Activated T-helper 2 cell treated with anti-CD3 and anti-CD28 coated beads, Interferon-gamma antibody, Interleukin-2, Interleukin-4, amounts not matched to agents 10 μg/mL and 5 μg/mL and 100 μg/mL, durations not matched to agents 14 hours and 24 hours and 36 hours (primary cell): ENCODE measurements at regions not wholly inside any gene's neighbourhood (a gene's known extent, or its start where the extent isn't known, plus 50 kb on each side); places are given as distances from the start of the nearest gene placed in this dataset.

Experiments
- DNase-seq: peaks from one replicate; pipeline ENCODE4 v3.0.0; 2021; ENCODE audit warnings: low spot score
- H3K27ac Mint-ChIP-seq: one replicate; pipeline ENCODE4 v1.8.0; 2021; ENCODE audit warnings: mixed read lengths
- H3K27me3 Mint-ChIP-seq: one replicate; pipeline ENCODE4 v1.8.0; 2021; ENCODE audit warnings: low read depth, mixed read lengths
- H3K36me3 Mint-ChIP-seq: one replicate; pipeline ENCODE4 v1.8.0; 2021; ENCODE audit warnings: low read depth, mixed read lengths
- H3K4me1 Mint-ChIP-seq: one replicate; pipeline ENCODE4 v1.8.0; 2021; ENCODE audit warnings: low read depth, mixed read lengths
- H3K4me3 Mint-ChIP-seq: one replicate; pipeline ENCODE4 v1.8.0; 2021; ENCODE audit warnings: low read depth, mild to moderate bottlenecking, moderate library complexity, mixed read lengths
- H3K9me3 Mint-ChIP-seq: one replicate; pipeline ENCODE4 v1.8.0; 2021; ENCODE audit warnings: mixed read lengths
- intact Hi-C: fragments of 100-400 bp; cut with micrococcal nuclease; formaldehyde crosslinking; loops from one replicate; pipeline ENCODE4 v1.15.1; 2023

DNA sequence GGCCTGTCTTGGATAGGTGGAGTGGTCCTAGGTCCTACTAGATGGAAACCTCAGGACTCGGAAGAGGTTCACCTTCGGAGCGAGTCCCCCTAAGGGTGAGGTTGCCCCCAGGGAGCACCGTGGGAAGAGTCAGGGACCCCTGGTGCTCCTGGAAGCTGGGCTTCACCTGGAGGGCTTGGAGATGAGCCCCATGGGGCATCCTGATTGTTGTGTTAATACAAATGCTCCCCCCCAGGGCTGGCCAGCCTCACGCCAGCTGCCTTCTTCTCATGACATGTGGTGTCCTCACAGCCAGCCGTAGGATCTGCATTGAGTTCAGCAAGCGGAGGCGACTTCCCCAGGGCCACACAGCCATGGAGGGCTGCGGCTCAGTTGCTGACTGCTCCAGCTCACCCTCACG lies 1487.5 kb downstream of the BRD1 start:
- DNase-seq: no peak
- Mint-ChIP-seq H3K4me1 (no peaks in the 10 kb centered on the region), H3K27me3 (no peaks in the 10 kb centered on the region), H3K9me3 (no peaks in the 10 kb centered on the region), H3K36me3 (no peaks in the 10 kb centered on the region), H3K27ac (no peak overlapping the region), H3K4me3 (no peak overlapping the region)
- intact Hi-C loops: no loop called here

- Mint-ChIP-seq H3K36me3 (no peaks in the 10 kb centered on the region), H3K4me1 (no peaks in the 10 kb centered on the region), H3K27ac (no peak overlapping the region), H3K27me3 (no peaks in the 10 kb centered on the region), H3K9me3 (no peaks in the 10 kb centered on the region), H3K4me3 (no peak overlapping the region)
- intact Hi-C loops: no loop called here
- no peak for DNase-seq
Observed at GRCh38 chr22:48338793-48339705, 1488.6 kb downstream of the BRD1 start.

DNA sequence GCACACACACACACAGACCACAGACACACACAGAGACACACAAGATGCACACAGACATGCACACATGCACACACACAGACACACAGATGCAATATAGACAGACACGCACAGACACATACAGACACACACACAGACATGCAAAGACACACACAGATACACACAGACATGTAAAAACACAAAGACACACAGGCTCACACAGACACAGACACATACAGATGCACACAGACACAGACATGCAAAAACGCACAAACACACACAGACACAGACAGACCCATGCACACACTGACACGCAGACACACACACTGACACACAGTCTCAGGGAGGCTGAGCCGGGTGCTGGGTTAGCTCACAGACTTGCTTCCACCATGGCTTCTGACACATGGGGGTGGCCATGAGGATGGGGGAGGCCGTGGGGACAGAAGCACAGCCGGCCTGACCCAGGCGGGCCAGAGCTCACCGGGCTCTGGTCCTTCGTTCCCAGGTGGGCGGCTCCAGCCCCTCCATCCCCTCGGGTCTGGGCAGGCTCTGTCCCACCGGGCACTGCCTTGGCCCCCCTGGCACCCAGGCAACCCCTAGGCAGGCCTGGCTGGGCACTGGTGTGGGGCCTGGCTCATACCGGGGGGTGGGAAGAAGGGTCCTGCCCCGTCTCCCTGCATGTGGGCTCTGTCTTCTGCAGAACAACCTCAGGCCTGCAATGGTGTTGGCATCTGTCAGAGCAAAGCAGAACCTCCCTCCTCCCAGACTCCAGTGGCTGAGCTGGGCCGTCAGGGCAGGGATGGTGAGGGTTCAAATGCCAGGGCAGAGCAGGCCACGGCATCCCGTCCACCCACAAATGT lies 1489.5 kb downstream of the BRD1 start:
- intact Hi-C loops: no loop called here
- H3K4me1 Mint-ChIP-seq: no peaks in the 10 kb centered on the region
- H3K27me3 Mint-ChIP-seq: no peaks in the 10 kb centered on the region
- H3K27ac Mint-ChIP-seq: no peak overlapping the region
- no peak for DNase-seq
- H3K4me3 Mint-ChIP-seq: no peak overlapping the region
- H3K36me3 Mint-ChIP-seq: no peaks in the 10 kb centered on the region
- no peaks in the 10 kb centered on the region for H3K9me3 Mint-ChIP-seq

DNA sequence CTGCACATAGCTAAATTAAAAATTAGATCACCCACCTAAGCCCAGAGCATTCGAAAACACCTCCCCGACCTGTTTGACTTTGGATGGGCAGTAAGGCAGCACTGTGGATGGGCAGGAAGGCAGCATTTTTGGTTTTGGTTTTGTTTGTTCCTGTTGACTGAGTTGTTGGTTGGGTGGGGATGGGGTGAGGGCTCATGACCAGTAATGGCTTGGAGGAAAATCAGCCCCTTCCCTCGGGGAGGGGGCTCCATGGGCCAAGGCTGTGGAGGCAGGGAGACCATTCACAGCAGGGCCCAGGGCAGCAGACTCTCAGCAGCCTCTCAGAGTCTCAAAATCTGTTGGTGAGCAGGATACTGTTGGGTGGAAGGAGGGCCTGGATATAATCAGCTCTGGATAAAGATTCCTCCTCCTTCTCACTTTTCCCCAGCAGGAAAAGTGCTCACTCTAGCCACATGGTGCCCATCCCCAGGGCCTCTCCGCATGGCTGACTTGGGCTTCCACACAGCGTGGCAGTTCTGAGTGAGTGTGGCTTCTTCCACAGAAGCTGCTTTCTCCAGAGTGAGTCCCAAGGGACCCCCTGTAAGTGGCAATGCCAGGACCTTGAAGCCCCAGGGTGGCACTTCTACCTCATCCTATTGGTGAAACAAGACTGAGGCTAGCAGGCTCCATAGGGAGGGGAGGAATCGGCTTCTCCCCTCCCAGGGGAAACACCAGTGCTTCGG lies 1491.2 kb downstream of the BRD1 start:
- no peak overlapping the region for H3K4me3 Mint-ChIP-seq
- DNase-seq: no peak
- H3K27me3 Mint-ChIP-seq: no peaks in the 10 kb centered on the region
- no peaks in the 10 kb centered on the region for H3K9me3 Mint-ChIP-seq
- no peaks in the 10 kb centered on the region for H3K4me1 Mint-ChIP-seq
- H3K36me3 Mint-ChIP-seq: no peaks in the 10 kb centered on the region
- H3K27ac Mint-ChIP-seq: no peak overlapping the region
- intact Hi-C loops: no loop called here

DNA sequence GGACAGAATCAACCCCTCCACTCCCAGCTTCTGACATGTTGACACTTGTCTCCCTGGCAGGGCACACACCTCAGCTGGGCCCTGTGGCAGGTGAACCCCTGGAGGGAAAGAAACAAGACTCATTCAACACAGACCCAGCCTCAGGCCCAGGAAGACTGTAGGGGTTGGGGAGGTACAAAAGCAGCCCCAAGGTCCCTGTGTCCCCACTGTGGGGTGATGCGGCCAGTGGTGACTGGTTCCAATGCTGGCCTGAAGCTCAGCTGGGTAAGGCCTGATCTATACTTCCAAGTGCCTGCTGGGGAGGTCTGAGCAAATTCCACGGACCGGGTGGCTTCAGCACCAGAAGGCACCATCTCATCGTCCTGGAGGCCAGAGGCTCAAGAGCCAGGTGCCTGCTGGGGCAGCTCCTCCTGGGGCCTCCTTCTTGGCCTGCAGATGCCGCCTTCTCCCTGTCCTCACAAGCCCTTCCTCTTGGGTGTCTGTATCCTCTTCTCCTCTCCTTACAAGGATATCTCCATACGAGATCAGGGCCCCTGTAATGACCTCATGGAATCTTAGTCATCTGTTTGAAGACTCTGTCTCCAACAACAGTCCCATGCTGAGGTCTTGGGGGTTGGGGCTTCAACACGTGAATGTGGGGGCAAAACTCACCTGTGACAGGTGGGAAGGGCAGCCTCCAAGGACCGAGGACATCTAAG lies 1492.1 kb downstream of the BRD1 start:
- Mint-ChIP-seq H3K27ac (no peak overlapping the region), H3K4me3 (no peak overlapping the region), H3K36me3 (no peaks in the 10 kb centered on the region), H3K9me3 (peaks cover 3% of the 10 kb centered on the region), H3K27me3 (no peaks in the 10 kb centered on the region), H3K4me1 (no peaks in the 10 kb centered on the region)
- intact Hi-C loops: no loop called here
- DNase-seq: no peak

GRCh38 chr22:48334971-48335370 lies 1492.7 kb downstream of the BRD1 start:
- peaks cover 5% of the 10 kb centered on the region for H3K9me3 Mint-ChIP-seq
- no peak for DNase-seq
- no peaks in the 10 kb centered on the region for H3K36me3 Mint-ChIP-seq
- H3K4me3 Mint-ChIP-seq: no peak overlapping the region
- no peaks in the 10 kb centered on the region for H3K4me1 Mint-ChIP-seq
- no peak overlapping the region for H3K27ac Mint-ChIP-seq
- no peaks in the 10 kb centered on the region for H3K27me3 Mint-ChIP-seq
- intact Hi-C loops: no loop called here

- intact Hi-C loops: no loop called here
- H3K27ac Mint-ChIP-seq: no peak overlapping the region
Observed at GRCh38 chr22:48333816-48334735, 1493.6 kb downstream of the BRD1 start.

DNA sequence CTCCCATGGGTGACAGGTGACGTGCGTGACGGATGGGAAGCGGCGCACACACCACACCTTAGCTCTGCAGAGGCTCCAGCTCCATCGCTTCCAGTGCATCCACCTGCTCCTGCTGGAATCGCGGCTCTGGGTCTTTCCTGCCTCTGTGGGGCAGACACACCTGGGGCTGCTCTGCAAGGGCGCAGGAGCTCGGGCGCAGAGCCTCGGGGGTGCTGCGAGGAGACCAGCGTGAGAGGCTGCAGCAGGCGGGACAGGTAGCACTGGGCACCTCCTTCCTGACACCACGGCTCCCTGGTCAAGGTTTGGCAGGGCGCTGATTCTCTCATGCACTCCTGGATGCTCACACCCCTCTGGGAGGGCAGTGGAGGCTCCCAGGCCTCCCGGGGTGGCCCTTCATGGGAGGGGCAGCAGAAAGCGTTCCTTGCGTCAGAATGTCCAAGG lies 1494.3 kb downstream of the BRD1 start:
- Mint-ChIP-seq H3K4me3 (no peak overlapping the region), H3K36me3 (no peaks in the 10 kb centered on the region), H3K4me1 (no peaks in the 10 kb centered on the region), H3K9me3 (peaks cover 16% of the 10 kb centered on the region), H3K27ac (no peak overlapping the region), H3K27me3 (no peaks in the 10 kb centered on the region)
- DNase-seq: no peak
- intact Hi-C loops: no loop called here

More at GRCh38 chr22:48333816-48334735, 1493.6 kb downstream of the BRD1 start:
- Mint-ChIP-seq H3K9me3 (peaks cover 11% of the 10 kb centered on the region), H3K4me1 (no peaks in the 10 kb centered on the region), H3K4me3 (no peak overlapping the region), H3K27me3 (no peaks in the 10 kb centered on the region), H3K36me3 (no peaks in the 10 kb centered on the region)
- DNase-seq: no peak

DNA sequence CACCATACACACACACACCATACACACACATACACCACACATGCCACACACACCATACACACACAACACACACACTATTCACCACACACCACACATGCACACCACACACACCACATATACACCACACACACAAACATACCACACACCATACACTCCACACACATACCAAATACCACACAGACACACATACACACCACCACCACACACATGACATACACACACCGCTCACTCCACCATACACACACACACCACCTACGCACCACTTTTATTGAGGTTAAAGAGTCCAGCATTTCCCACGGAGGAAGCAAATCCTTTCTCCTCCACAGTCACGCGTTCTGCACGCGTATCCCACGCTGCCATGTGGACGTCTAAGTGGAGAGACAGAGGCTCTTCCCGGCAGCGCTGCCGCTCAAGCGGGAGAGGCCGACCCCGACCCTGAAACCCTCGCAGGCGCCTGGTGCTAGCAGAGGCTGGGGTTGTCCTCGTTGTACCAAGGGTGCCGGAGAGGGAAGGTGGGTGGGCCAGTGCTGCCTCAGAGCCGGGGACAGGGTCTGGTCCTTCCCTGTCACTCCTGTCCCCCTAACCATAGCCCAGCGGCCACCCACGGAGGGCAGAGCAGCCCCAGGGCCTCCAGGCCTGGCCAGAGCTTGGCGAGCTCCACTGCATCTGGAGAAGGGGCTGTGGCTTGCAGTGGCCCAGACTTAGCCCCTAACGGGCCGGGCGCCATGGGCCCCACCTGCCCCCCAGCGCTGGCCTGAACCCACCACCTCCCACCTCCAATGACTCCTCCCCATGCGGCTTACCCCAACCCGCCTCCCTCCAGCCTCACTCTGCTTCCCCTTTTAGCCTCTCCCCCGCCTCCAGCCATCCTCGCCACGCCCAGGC lies 1495.0 kb downstream of the BRD1 start:
- Mint-ChIP-seq H3K27me3 (no peaks in the 10 kb centered on the region), H3K9me3 (peaks cover 18% of the 10 kb centered on the region), H3K4me1 (no peaks in the 10 kb centered on the region), H3K27ac (no peak overlapping the region), H3K36me3 (no peaks in the 10 kb centered on the region), H3K4me3 (no peak overlapping the region)
- DNase-seq: no peak
- intact Hi-C loops: no loop called here

DNA sequence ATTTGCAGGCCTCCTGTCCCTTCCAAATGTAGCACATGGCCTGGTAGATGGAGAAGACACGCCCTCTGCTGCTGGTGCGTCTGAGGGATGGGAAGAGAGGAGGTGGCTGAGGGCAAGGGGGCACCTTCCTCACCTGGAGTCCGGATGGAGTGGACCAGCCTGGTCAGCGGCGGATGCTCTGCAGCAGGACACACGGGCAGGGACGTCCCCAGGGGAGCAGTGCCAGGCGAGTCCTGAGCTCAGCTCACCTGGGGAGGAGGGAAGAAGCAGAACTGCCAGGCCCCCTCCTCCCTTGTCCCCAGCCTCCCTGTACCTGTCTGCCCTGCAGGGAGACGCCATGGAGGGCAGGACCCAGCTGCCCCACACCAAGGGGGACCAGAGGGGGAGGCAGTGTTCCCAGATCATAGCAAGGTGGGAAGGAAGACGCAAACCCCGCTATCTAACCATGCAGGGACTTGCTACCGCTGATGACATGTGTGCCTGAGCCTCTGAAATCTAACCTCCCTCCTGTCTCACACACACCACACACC lies 1495.9 kb downstream of the BRD1 start:
- H3K9me3 Mint-ChIP-seq: peaks cover 18% of the 10 kb centered on the region

GRCh38 chr22:48331266-48331665 lies 1496.4 kb downstream of the BRD1 start:
- Mint-ChIP-seq H3K4me1 (no peaks in the 10 kb centered on the region), H3K9me3 (peaks cover 18% of the 10 kb centered on the region), H3K4me3 (no peak overlapping the region), H3K27ac (no peak overlapping the region), H3K36me3 (no peaks in the 10 kb centered on the region), H3K27me3 (no peaks in the 10 kb centered on the region)
- intact Hi-C loops: no loop called here
- no peak for DNase-seq

More for the DNA sequence above, 1495.9 kb downstream of the BRD1 start:
- H3K4me3 Mint-ChIP-seq: no peak overlapping the region
- no peak for DNase-seq
- H3K36me3 Mint-ChIP-seq: no peaks in the 10 kb centered on the region
- no peaks in the 10 kb centered on the region for H3K27me3 Mint-ChIP-seq
- H3K27ac Mint-ChIP-seq: no peak overlapping the region
- no peaks in the 10 kb centered on the region for H3K4me1 Mint-ChIP-seq
- intact Hi-C loops: no loop called here
